Neural cell (in vitro differentiated cells): ENCODE measurements at regions not wholly inside any gene's neighbourhood (a gene's known extent, or its start where the extent isn't known, plus 50 kb on each side); places are given as distances from the start of the nearest gene placed in this dataset.

ENCODE experiments used
- H2AFZ ChIP-seq: fragments of 200-600, 300-800 bp; sonication (generic), shearing (Covaris generic); 2 replicates; pipeline ENCODE4 v1.6.0; 2014; ENCODE audit warnings: low read depth, mild to moderate bottlenecking, antibody characterized with exemption, low read length, moderate library complexity
- H3F3A ChIP-seq: fragments of 200-600 bp; shearing (Covaris generic); 2 replicates; pipeline ENCODE4 v1.6.1; 2016; ENCODE audit warnings: mild to moderate bottlenecking, moderate library complexity, mixed read lengths, antibody characterized with exemption, low read length; ENCODE audit not compliant: insufficient read depth, poor library complexity, severe bottlenecking
- H3K27ac ChIP-seq: fragments of 200-600, 300-800 bp; sonication (generic), shearing (Covaris generic); 2 replicates; pipeline ENCODE4 v1.5.1; 2014; ENCODE audit warnings: mild to moderate bottlenecking, low read length, moderate library complexity
- H3K27me3 ChIP-seq: fragments of 300-800, 200-600 bp; sonication (generic), shearing (Covaris generic); 2 replicates; pipeline ENCODE4 v1.6.0; 2014; ENCODE audit warnings: mild to moderate bottlenecking, low read depth, low read length, moderate library complexity; ENCODE audit not compliant: insufficient read depth
- H3K36me3 ChIP-seq: fragments of 300-800, 200-600 bp; sonication (generic), shearing (Covaris generic); 2 replicates; pipeline ENCODE4 v1.5.1; 2014; ENCODE audit warnings: mild to moderate bottlenecking, antibody characterized with exemption, low read length, moderate library complexity; ENCODE audit not compliant: insufficient read depth
- H3K4me2 ChIP-seq: fragments of 300-800, 200-600 bp; sonication (generic), shearing (Covaris generic); 2 replicates; pipeline ENCODE4 v1.6.0; 2014; ENCODE audit warnings: mild to moderate bottlenecking, low read length
- H3K4me3 ChIP-seq: fragments of 300-800, 200-600 bp; sonication (generic), shearing (Covaris generic); 2 replicates; pipeline ENCODE4 v1.5.1; 2014; ENCODE audit warnings: mild to moderate bottlenecking, low read length, moderate library complexity
- H3K79me2 ChIP-seq: fragments of 200-600 bp; shearing (Covaris generic); replicated peaks from 2 replicates; pipeline ENCODE4 v1.6.0; 2014; ENCODE audit warnings: mild to moderate bottlenecking, low read length, moderate library complexity; ENCODE audit not compliant: insufficient read depth
- H3K9ac ChIP-seq: fragments of 300-800, 200-600 bp; sonication (generic), shearing (Covaris generic); 2 replicates; pipeline ENCODE4 v1.6.1; 2016; ENCODE audit warnings: mild to moderate bottlenecking, low read length, mixed read lengths
- H3K9me2 ChIP-seq: fragments of 200-600 bp; shearing (Covaris generic); 2 replicates; pipeline ENCODE4 v1.6.1; 2016; ENCODE audit warnings: mild to moderate bottlenecking, low read length, mixed read lengths; ENCODE audit not compliant: insufficient read depth
- H3K9me3 ChIP-seq: fragments of 200-600, 300-800 bp; sonication (generic), shearing (Covaris generic); 2 replicates; pipeline ENCODE4 v1.6.1; 2016; ENCODE audit warnings: mild to moderate bottlenecking, mixed run types, low read length, moderate library complexity, mixed read lengths
- H4K20me1 ChIP-seq: fragments of 200-600 bp; shearing (Covaris generic); 2 replicates; pipeline ENCODE4 v1.6.1; 2016; ENCODE audit warnings: mild to moderate bottlenecking, mixed run types; ENCODE audit not compliant: insufficient read depth
- CTCF ChIP-seq: fragments of 450-650 bp; IDR thresholded peaks from 2 replicates; pipeline ENCODE4 v1.5.1; 2014; ENCODE audit warnings: antibody characterized with exemption, mild to moderate bottlenecking, moderate library complexity; ENCODE audit not compliant: poor library complexity, severe bottlenecking
- EP300 ChIP-seq: fragments of 450-650 bp; conservative IDR thresholded peaks from 2 replicates; pipeline ENCODE4 v1.6.1; 2014; ENCODE audit warnings: antibody characterized with exemption, mild to moderate bottlenecking, moderate library complexity; ENCODE audit not compliant: poor library complexity, severe bottlenecking
- EZH2 ChIP-seq: fragments of 200-600, 300-800 bp; shearing (Covaris generic), sonication (generic); IDR thresholded peaks from 2 replicates; pipeline ENCODE4 v1.6.1; 2014; ENCODE audit warnings: antibody characterized with exemption, low read length, borderline replicate concordance, mild to moderate bottlenecking; ENCODE audit not compliant: insufficient read depth, poor library complexity, severe bottlenecking
- MXI1 ChIP-seq: fragments of 450-650 bp; conservative IDR thresholded peaks from 2 replicates; pipeline ENCODE4 v1.6.1; 2014; ENCODE audit warnings: antibody characterized with exemption, mild to moderate bottlenecking; ENCODE audit not compliant: poor library complexity, severe bottlenecking
- POLR2AphosphoS5 ChIP-seq: IDR thresholded peaks from 2 replicates; pipeline ENCODE4 v1.6.1; 2012
- RAD21 ChIP-seq: fragments of 450-650 bp; conservative IDR thresholded peaks from 2 replicates; pipeline ENCODE4 v1.6.1; 2014; ENCODE audit warnings: antibody characterized with exemption, mild to moderate bottlenecking, moderate library complexity
- REST ChIP-seq: IDR thresholded peaks from 2 replicates; pipeline ENCODE4 v1.6.1; 2012; ENCODE audit warnings: borderline replicate concordance
- SMC3 ChIP-seq: fragments of 450-650 bp; conservative IDR thresholded peaks from 2 replicates; pipeline ENCODE4 v1.6.1; 2014; ENCODE audit warnings: antibody characterized with exemption, mild to moderate bottlenecking, moderate library complexity; ENCODE audit not compliant: poor library complexity
- TAF1 ChIP-seq: IDR thresholded peaks from 2 replicates; pipeline ENCODE4 v1.6.1; 2012; ENCODE audit warnings: low read depth

GRCh38 chr2:129067953-129068352 lies 749.3 kb upstream of the HS6ST1 start:
- Histone ChIP-seq H4K20me1 (no peaks in the 10 kb centered on the region), H3K4me3 (no peak overlapping the region), H3K9me2 (no peaks in the 10 kb centered on the region), H2AFZ (no peak overlapping the region), H3K9me3 (no peaks in the 10 kb centered on the region), H3K9ac (no peak overlapping the region), H3F3A (no peaks in the 10 kb centered on the region), H3K27me3 (no peaks in the 10 kb centered on the region), H3K27ac (no peak overlapping the region), H3K4me2 (no peak overlapping the region), H3K79me2 (no peaks in the 10 kb centered on the region), H3K36me3 (no peaks in the 10 kb centered on the region)
- TF ChIP-seq TAF1 = no peak
- TF ChIP-seq REST = no peak
- TF ChIP-seq POLR2AphosphoS5 = no peak
- TF ChIP-seq RAD21 = no peak
- no peak for TF ChIP-seq MXI1
- TF ChIP-seq CTCF = no peak
- TF ChIP-seq EZH2 = no peak
- no peak for TF ChIP-seq EP300
- TF ChIP-seq SMC3 = no peak

GRCh38 chr2:129068543-129068942 lies 749.9 kb upstream of the HS6ST1 start:
- Histone ChIP-seq H3K9me2 (no peaks in the 10 kb centered on the region), H3K9ac (no peak overlapping the region), H3K4me2 (no peak overlapping the region), H3K27ac (no peak overlapping the region), H3K79me2 (no peaks in the 10 kb centered on the region), H3K36me3 (no peaks in the 10 kb centered on the region), H4K20me1 (no peaks in the 10 kb centered on the region), H2AFZ (no peak overlapping the region), H3K27me3 (no peaks in the 10 kb centered on the region), H3K4me3 (no peak overlapping the region), H3F3A (no peaks in the 10 kb centered on the region), H3K9me3 (no peaks in the 10 kb centered on the region)
- no peak for TF ChIP-seq EZH2
- TF ChIP-seq POLR2AphosphoS5 = peak; percentile 57
- TF ChIP-seq MXI1 = no peak

- TF ChIP-seq RAD21 = no peak
- no peak for TF ChIP-seq MXI1
- TF ChIP-seq CTCF = no peak
- TF ChIP-seq EP300 = no peak
- no peak for TF ChIP-seq REST
- H3K27ac ChIP-seq = no peak overlapping the region
- no peak overlapping the region for H3K9ac ChIP-seq
- no peaks in the 10 kb centered on the region for H3K36me3 ChIP-seq
- H3K79me2 ChIP-seq = no peaks in the 10 kb centered on the region
- no peaks in the 10 kb centered on the region for H4K20me1 ChIP-seq
- no peaks in the 10 kb centered on the region for H3K27me3 ChIP-seq
- no peaks in the 10 kb centered on the region for H3F3A ChIP-seq
- H3K4me3 ChIP-seq = no peak overlapping the region
- no peaks in the 10 kb centered on the region for H3K9me2 ChIP-seq
- no peak overlapping the region for H2AFZ ChIP-seq
- no peaks in the 10 kb centered on the region for H3K9me3 ChIP-seq
- no peak overlapping the region for H3K4me2 ChIP-seq
Measured at GRCh38 chr2:129069875-129070594, 751.4 kb upstream of the HS6ST1 start.
